GM12864 (cell line): ENCODE measurements at regions not wholly inside any gene's neighbourhood (a gene's known extent, or its start where the extent isn't known, plus 50 kb on each side); places are given as distances from the start of the nearest gene placed in this dataset.

ENCODE experiments used
- DNase-seq: peaks from one replicate; pipeline ENCODE4 v3.0.0-alpha.2; 2011; ENCODE audit warnings: low read depth
- H3K4me3 ChIP-seq: 2 replicates; pipeline ENCODE4 v1.5.1; 2011; ENCODE audit warnings: mild to moderate bottlenecking, low read depth, low read length, control low read depth
- CTCF ChIP-seq: IDR thresholded peaks from 2 replicates; pipeline ENCODE4 v1.5.1; 2011; ENCODE audit warnings: low read depth, mild to moderate bottlenecking, moderate library complexity, low read length, control low read depth, inconsistent platforms; ENCODE audit errors: missing control alignments

GRCh38 chr6:121663292-121663810, 227.9 kb downstream of the GJA1 start:
- no peak for DNase-seq
- TF ChIP-seq CTCF = no peak

GRCh38 chr6:121664158-121664557, 228.7 kb downstream of the GJA1 start:
- no peak for DNase-seq

More at GRCh38 chr6:121663292-121663810, 227.9 kb downstream of the GJA1 start:
- no peak overlapping the region for H3K4me3 ChIP-seq

GRCh38 chr6:121666814-121667213, 231.4 kb downstream of the GJA1 start:
- no peak for DNase-seq
- H3K4me3 ChIP-seq = no peak overlapping the region
- TF ChIP-seq CTCF = no peak

More at GRCh38 chr6:121664158-121664557, 228.7 kb downstream of the GJA1 start:
- no peak overlapping the region for H3K4me3 ChIP-seq
- no peak for TF ChIP-seq CTCF

- DNase-seq = no peak
- no peak for TF ChIP-seq CTCF
These were observed 232.8 kb downstream of the GJA1 start for GRCh38 chr6:121668259-121668658.

GRCh38 chr6:121670511-121670910, 235.1 kb downstream of the GJA1 start:
- no peak overlapping the region for H3K4me3 ChIP-seq
- no peak for TF ChIP-seq CTCF
- no peak for DNase-seq

More at GRCh38 chr6:121668259-121668658, 232.8 kb downstream of the GJA1 start:
- H3K4me3 ChIP-seq = no peak overlapping the region

- TF ChIP-seq CTCF = no peak
- H3K4me3 ChIP-seq = no peak overlapping the region
- no peak for DNase-seq
These were observed 242.1 kb downstream of the GJA1 start for GRCh38 chr6:121677571-121677970.

- no peak for DNase-seq
- no peak overlapping the region for H3K4me3 ChIP-seq
- TF ChIP-seq CTCF = no peak
These were observed 242.8 kb downstream of the GJA1 start for GRCh38 chr6:121678245-121678644.
